ENCODE measurements at regions not wholly inside any gene's neighbourhood (a gene's known extent, or its start where the extent isn't known, plus 50 kb on each side); places are given as distances from the start of the nearest gene placed in this dataset.

DNA sequence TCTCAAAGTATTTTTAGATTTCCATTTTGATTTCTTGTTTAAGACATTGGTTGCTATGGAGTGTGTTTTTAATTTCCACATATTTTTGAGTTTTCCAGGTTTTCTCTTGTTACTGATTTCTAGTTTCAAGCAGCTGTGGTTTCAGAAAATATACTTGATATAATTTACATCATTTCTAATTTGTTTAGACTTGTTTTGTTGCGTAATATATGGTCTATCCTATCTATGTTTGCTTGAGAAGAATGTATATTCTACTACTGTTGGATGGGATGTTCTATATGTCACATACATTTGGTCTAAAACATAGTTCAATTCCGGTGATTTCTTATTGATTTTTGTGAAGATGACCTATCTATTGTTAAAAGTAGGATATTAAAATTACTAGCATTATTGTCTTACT lies 170.5 kb upstream of the EMCN start:
- Histone ChIP-seq H3K9ac (ENCODE audit: low read length) (no peak overlapping the region), H3K4me1 (ENCODE audit: low read length) (no peaks in the 10 kb centered on the region), H3K79me2 (ENCODE audit: low read length) (no peaks in the 10 kb centered on the region), H2AFZ (ENCODE audit: low read depth, low read length) (no peak overlapping the region), H3K36me3 (replicated peaks; ENCODE audit: low read depth, low read length) (no peaks in the 10 kb centered on the region), H3K4me2 (ENCODE audit: low read length) (no peak overlapping the region), H3K4me3 (ENCODE audit: low read length) (no peak overlapping the region), H3K9me3 (ENCODE audit: insufficient read depth, low read length) (no peaks in the 10 kb centered on the region), H4K20me1 (ENCODE audit: insufficient read depth, low read length) (no peaks in the 10 kb centered on the region), H3K27me3 (ENCODE audit: low read depth, low read length) (no peaks in the 10 kb centered on the region), H3K27ac (ENCODE audit: low read length) (no peak overlapping the region)
- TF ChIP-seq, protein P1, sequence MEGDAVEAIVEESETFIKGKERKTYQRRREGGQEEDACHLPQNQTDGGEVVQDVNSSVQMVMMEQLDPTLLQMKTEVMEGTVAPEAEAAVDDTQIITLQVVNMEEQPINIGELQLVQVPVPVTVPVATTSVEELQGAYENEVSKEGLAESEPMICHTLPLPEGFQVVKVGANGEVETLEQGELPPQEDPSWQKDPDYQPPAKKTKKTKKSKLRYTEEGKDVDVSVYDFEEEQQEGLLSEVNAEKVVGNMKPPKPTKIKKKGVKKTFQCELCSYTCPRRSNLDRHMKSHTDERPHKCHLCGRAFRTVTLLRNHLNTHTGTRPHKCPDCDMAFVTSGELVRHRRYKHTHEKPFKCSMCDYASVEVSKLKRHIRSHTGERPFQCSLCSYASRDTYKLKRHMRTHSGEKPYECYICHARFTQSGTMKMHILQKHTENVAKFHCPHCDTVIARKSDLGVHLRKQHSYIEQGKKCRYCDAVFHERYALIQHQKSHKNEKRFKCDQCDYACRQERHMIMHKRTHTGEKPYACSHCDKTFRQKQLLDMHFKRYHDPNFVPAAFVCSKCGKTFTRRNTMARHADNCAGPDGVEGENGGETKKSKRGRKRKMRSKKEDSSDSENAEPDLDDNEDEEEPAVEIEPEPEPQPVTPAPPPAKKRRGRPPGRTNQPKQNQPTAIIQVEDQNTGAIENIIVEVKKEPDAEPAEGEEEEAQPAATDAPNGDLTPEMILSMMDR (IDR thresholded peaks at IDR 0.05; ENCODE audit: low read depth, low read length) = no peak
- TF ChIP-seq EZH2phosphoT487 (IDR thresholded peaks at IDR 0.05; ENCODE audit: low read depth) = no peak

DNA sequence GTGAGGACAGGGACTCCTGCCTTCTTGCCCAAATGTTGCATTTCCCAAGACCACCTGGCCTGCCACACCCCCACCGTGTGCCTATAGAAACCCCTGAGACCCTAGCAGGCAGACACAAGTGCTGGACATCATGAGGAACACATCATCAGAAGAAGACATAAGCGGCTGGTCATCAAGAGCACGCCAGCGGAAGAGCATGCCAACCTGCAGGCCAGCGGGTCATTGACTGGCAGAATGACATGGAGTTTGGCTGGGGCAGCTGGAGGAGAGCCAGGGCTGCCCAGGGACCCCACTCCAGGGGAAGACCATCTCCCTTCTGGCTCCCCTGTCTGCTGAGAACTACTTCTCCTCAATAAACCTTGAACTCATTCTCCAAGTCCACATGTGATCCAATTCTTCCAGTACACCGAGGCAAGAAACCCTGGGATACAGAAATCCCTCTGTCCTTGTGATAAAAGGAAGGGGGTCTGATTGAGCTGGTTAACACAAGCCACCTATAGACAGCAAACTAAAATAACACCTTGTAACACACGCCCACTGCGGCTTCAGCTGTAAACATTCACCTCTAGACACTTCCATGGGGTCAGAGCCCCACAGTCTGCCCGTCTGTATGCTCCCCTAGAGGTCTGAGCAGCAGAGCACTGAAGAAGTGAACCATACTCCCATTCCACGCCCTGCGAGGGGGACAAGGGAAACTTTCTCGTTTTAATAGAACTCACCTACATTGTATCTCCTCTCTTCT lies 164.8 kb upstream of the EMCN start:
- H3K9me3 ChIP-seq (ENCODE audit: insufficient read depth, low read length) = no peaks in the 10 kb centered on the region
- H3K4me3 ChIP-seq (ENCODE audit: low read length) = no peak overlapping the region
- no peaks in the 10 kb centered on the region for H3K4me1 ChIP-seq (ENCODE audit: low read length)
- H3K27me3 ChIP-seq (ENCODE audit: low read depth, low read length) = no peaks in the 10 kb centered on the region
- no peaks in the 10 kb centered on the region for H4K20me1 ChIP-seq (ENCODE audit: insufficient read depth, low read length)
- H3K36me3 ChIP-seq (replicated peaks; ENCODE audit: low read depth, low read length) = no peaks in the 10 kb centered on the region
- H3K27ac ChIP-seq (ENCODE audit: low read length) = no peak overlapping the region
- no peak for TF ChIP-seq EZH2phosphoT487 (IDR thresholded peaks at IDR 0.05; ENCODE audit: low read depth)
- TF ChIP-seq, protein P1 (IDR thresholded peaks at IDR 0.05; ENCODE audit: low read depth, low read length) = no peak
- H3K9ac ChIP-seq (ENCODE audit: low read length) = no peak overlapping the region
- H3K79me2 ChIP-seq (ENCODE audit: low read length) = no peaks in the 10 kb centered on the region
- no peak overlapping the region for H2AFZ ChIP-seq (ENCODE audit: low read depth, low read length)
- no peak overlapping the region for H3K4me2 ChIP-seq (ENCODE audit: low read length)

DNA sequence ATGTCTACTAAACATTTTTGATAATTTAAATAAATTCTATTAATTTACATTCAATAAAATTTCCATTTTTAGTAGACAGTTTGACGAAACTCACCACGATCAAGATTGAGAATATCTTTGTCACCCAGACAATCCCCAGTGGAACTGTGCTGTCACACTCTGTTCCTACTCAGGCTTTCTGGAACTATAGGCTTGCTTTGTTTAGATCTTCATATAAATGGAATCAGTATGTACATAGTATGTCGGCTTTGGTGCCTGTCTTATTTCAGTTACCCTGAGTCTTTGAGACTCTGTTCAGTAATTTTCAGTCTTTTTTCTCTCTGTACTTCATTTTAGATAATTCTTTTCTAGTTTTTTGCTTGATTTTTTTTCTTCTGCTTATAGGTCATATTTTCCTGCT lies 163.5 kb upstream of the EMCN start:
- no peak overlapping the region for H2AFZ ChIP-seq (ENCODE audit: low read depth, low read length)
- no peaks in the 10 kb centered on the region for H3K9me3 ChIP-seq (ENCODE audit: insufficient read depth, low read length)
- H3K27me3 ChIP-seq (ENCODE audit: low read depth, low read length) = no peaks in the 10 kb centered on the region
- H3K79me2 ChIP-seq (ENCODE audit: low read length) = no peaks in the 10 kb centered on the region
- H3K4me3 ChIP-seq (ENCODE audit: low read length) = no peak overlapping the region
- no peaks in the 10 kb centered on the region for H3K4me1 ChIP-seq (ENCODE audit: low read length)
- H4K20me1 ChIP-seq (ENCODE audit: insufficient read depth, low read length) = no peaks in the 10 kb centered on the region
- H3K9ac ChIP-seq (ENCODE audit: low read length) = no peak overlapping the region
- no peak overlapping the region for H3K27ac ChIP-seq (ENCODE audit: low read length)
- no peak for TF ChIP-seq EZH2phosphoT487 (IDR thresholded peaks at IDR 0.05; ENCODE audit: low read depth)
- TF ChIP-seq, protein P1 (IDR thresholded peaks at IDR 0.05; ENCODE audit: low read depth, low read length) = no peak
- H3K4me2 ChIP-seq (ENCODE audit: low read length) = no peak overlapping the region
- no peaks in the 10 kb centered on the region for H3K36me3 ChIP-seq (replicated peaks; ENCODE audit: low read depth, low read length)

DNA sequence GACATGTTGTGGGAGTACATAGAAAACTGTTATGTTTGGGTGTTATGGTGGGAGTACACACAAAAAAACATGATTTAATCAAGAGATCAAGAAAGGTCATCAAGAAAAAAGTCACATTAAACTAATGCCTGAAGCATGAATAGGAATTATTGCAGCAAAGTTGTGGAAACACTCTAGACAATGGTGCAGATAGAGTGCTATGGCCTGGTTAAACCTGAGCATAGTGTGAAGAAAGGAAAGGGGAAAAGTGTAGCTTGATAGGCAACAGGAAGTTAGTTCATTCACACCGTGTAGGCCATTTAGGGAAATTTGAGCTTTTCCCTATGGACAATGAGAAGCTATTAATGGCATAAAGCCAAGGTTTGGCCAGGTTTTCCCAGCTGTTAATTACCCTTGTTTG lies 162.1 kb upstream of the EMCN start:
- H3K4me3 ChIP-seq (ENCODE audit: low read length) = no peak overlapping the region
- H3K36me3 ChIP-seq (replicated peaks; ENCODE audit: low read depth, low read length) = no peaks in the 10 kb centered on the region
- no peaks in the 10 kb centered on the region for H4K20me1 ChIP-seq (ENCODE audit: insufficient read depth, low read length)
- no peak for TF ChIP-seq EZH2phosphoT487 (IDR thresholded peaks at IDR 0.05; ENCODE audit: low read depth)
- TF ChIP-seq, protein P1 (IDR thresholded peaks at IDR 0.05; ENCODE audit: low read depth, low read length) = no peak
- H3K27me3 ChIP-seq (ENCODE audit: low read depth, low read length) = no peaks in the 10 kb centered on the region
- H3K79me2 ChIP-seq (ENCODE audit: low read length) = no peaks in the 10 kb centered on the region
- no peaks in the 10 kb centered on the region for H3K9me3 ChIP-seq (ENCODE audit: insufficient read depth, low read length)
- H3K27ac ChIP-seq (ENCODE audit: low read length) = no peak overlapping the region
- no peak overlapping the region for H2AFZ ChIP-seq (ENCODE audit: low read depth, low read length)
- no peaks in the 10 kb centered on the region for H3K4me1 ChIP-seq (ENCODE audit: low read length)
- no peak overlapping the region for H3K9ac ChIP-seq (ENCODE audit: low read length)
- H3K4me2 ChIP-seq (ENCODE audit: low read length) = no peak overlapping the region
